Osteocyte (in vitro differentiated cells): ENCODE measurements at regions not wholly inside any gene's neighbourhood (a gene's known extent, or its start where the extent isn't known, plus 50 kb on each side); places are given as distances from the start of the nearest gene placed in this dataset.

Experiments used
- DNase-seq: peaks from one replicate; pipeline ENCODE4 v3.0.0; 2021; ENCODE audit warnings: mixed read lengths; ENCODE audit not compliant: unreplicated experiment; ENCODE audit errors: extremely low spot score
- H3K27ac Mint-ChIP-seq: one replicate; pipeline ENCODE4 v1.8.0; 2021; ENCODE audit warnings: mild to moderate bottlenecking, mixed read lengths; ENCODE audit not compliant: unreplicated experiment
- H3K27me3 Mint-ChIP-seq: one replicate; pipeline ENCODE4 v1.8.0; 2021; ENCODE audit warnings: mixed read lengths; ENCODE audit not compliant: unreplicated experiment
- H3K36me3 Mint-ChIP-seq: one replicate; pipeline ENCODE4 v1.8.0; 2021; ENCODE audit warnings: mixed read lengths; ENCODE audit not compliant: unreplicated experiment
- H3K4me1 Mint-ChIP-seq: one replicate; pipeline ENCODE4 v1.8.0; 2021; ENCODE audit warnings: mixed read lengths; ENCODE audit not compliant: unreplicated experiment
- H3K4me3 Mint-ChIP-seq: one replicate; pipeline ENCODE4 v1.8.0; 2021; ENCODE audit warnings: mild to moderate bottlenecking, moderate library complexity, mixed read lengths; ENCODE audit not compliant: unreplicated experiment
- H3K9me3 Mint-ChIP-seq: one replicate; pipeline ENCODE4 v1.8.0; 2021; ENCODE audit warnings: mixed read lengths; ENCODE audit not compliant: unreplicated experiment
- CTCF ChIP-seq: fragments of 200-600 bp; sonication (generic); IDR thresholded peaks from 2 replicates; pipeline ENCODE4 v1.5.0; 2021; ENCODE audit warnings: antibody characterized with exemption, mild to moderate bottlenecking, moderate library complexity

GRCh38 chr2:12852135-12852534, 135.4 kb downstream of the TRIB2 start:
- H3K4me3 Mint-ChIP-seq = no peak overlapping the region
- no peaks in the 10 kb centered on the region for H3K9me3 Mint-ChIP-seq
- peaks cover 7% of the 10 kb centered on the region for H3K4me1 Mint-ChIP-seq
- no peaks in the 10 kb centered on the region for H3K36me3 Mint-ChIP-seq
- H3K27me3 Mint-ChIP-seq = no peaks in the 10 kb centered on the region
- H3K27ac Mint-ChIP-seq = no peak overlapping the region
- DNase-seq = no peak
- TF ChIP-seq CTCF = no peak

- H3K4me1 Mint-ChIP-seq = peaks cover 7% of the 10 kb centered on the region
- no peak overlapping the region for H3K27ac Mint-ChIP-seq
- no peak for DNase-seq
- H3K27me3 Mint-ChIP-seq = no peaks in the 10 kb centered on the region
- no peaks in the 10 kb centered on the region for H3K9me3 Mint-ChIP-seq
- H3K4me3 Mint-ChIP-seq = no peak overlapping the region
- no peak for TF ChIP-seq CTCF
- H3K36me3 Mint-ChIP-seq = no peaks in the 10 kb centered on the region
Observed at GRCh38 chr2:12854001-12854530, 137.3 kb downstream of the TRIB2 start.

- no peak for DNase-seq
- Mint-ChIP-seq H3K36me3 (no peaks in the 10 kb centered on the region), H3K27ac (no peak overlapping the region), H3K4me3 (no peak overlapping the region), H3K9me3 (peaks cover 7% of the 10 kb centered on the region), H3K4me1 (peaks cover 7% of the 10 kb centered on the region), H3K27me3 (no peaks in the 10 kb centered on the region)
- no peak for TF ChIP-seq CTCF
Observed at GRCh38 chr2:12855508-12855907, 138.8 kb downstream of the TRIB2 start.

GRCh38 chr2:12856934-12857601, 140.3 kb downstream of the TRIB2 start:
- Mint-ChIP-seq H3K4me1 (peaks cover 9% of the 10 kb centered on the region), H3K27me3 (no peaks in the 10 kb centered on the region), H3K27ac (no peak overlapping the region), H3K36me3 (no peaks in the 10 kb centered on the region), H3K9me3 (peaks cover 7% of the 10 kb centered on the region), H3K4me3 (no peak overlapping the region)
- no peak for DNase-seq
- TF ChIP-seq CTCF = no peak

- TF ChIP-seq CTCF = no peak
- no peak overlapping the region for H3K4me3 Mint-ChIP-seq
- no peaks in the 10 kb centered on the region for H3K36me3 Mint-ChIP-seq
- no peak overlapping the region for H3K27ac Mint-ChIP-seq
- peaks cover 11% of the 10 kb centered on the region for H3K9me3 Mint-ChIP-seq
- H3K4me1 Mint-ChIP-seq = peaks cover 9% of the 10 kb centered on the region
- DNase-seq = no peak
- no peaks in the 10 kb centered on the region for H3K27me3 Mint-ChIP-seq
Observed at GRCh38 chr2:12857891-12858290, 141.2 kb downstream of the TRIB2 start.
